Keratinocyte (primary cell): ENCODE measurements at regions not wholly inside any gene's neighbourhood (a gene's known extent, or its start where the extent isn't known, plus 50 kb on each side); places are given as distances from the start of the nearest gene placed in this dataset.

Source experiments
- DNase-seq: peaks from one replicate; pipeline ENCODE4 v3.0.0-alpha.2; 2011; ENCODE audit warnings: low read depth, missing footprints, low spot score
- FAIRE-seq: peaks from 2 replicates; lab custom pipeline; 2011; peaks lifted over from hg19 to GRCh38; lab: Jason Lieb, UNC
- H2AFZ ChIP-seq: 2 replicates; pipeline ENCODE4 v1.6.0; 2012; ENCODE audit warnings: low read length, control low read depth, inconsistent platforms; ENCODE audit not compliant: control insufficient read depth
- H3K27ac ChIP-seq: 2 replicates; pipeline ENCODE4 v1.5.1; 2011; ENCODE audit warnings: low read length; ENCODE audit not compliant: control insufficient read depth, insufficient read depth
- H3K27me3 ChIP-seq: 3 replicates; pipeline ENCODE4 v1.6.0; 2011; ENCODE audit warnings: low read length; ENCODE audit not compliant: control insufficient read depth, insufficient read depth; ENCODE audit errors: extremely low read depth
- H3K36me3 ChIP-seq, 2 experiments: 2 replicates in 1 of 2; 3 replicates in 1 of 2; pipeline ENCODE4 v1.5.1; 2011; ENCODE audit warnings: low read length in 2 of 2, mild to moderate bottlenecking in 1 of 2; ENCODE audit not compliant: control insufficient read depth in 2 of 2, insufficient read depth in 2 of 2; ENCODE audit errors: extremely low read depth in 1 of 2
- H3K4me1 ChIP-seq: 3 replicates; pipeline ENCODE4 v1.5.1; 2011; ENCODE audit warnings: low read length; ENCODE audit not compliant: control insufficient read depth, insufficient read depth; ENCODE audit errors: extremely low read depth
- H3K4me2 ChIP-seq: 3 replicates; pipeline ENCODE4 v1.6.0; 2011; ENCODE audit warnings: low read depth, low read length; ENCODE audit not compliant: control insufficient read depth, insufficient read depth; ENCODE audit errors: extremely low read depth
- H3K4me3 ChIP-seq, 3 experiments: fragments of 200-600 bp in 1 of 3; sonication (generic) in 1 of 3; 2 replicates in 2 of 3; 3 replicates in 1 of 3; pipeline ENCODE4 v1.5.1; 2011 to 2016; ENCODE audit warnings: low read length in 3 of 3, mild to moderate bottlenecking in 3 of 3, control low read depth in 2 of 3, inconsistent platforms in 1 of 3, low read depth in 1 of 3, mixed read lengths in 1 of 3, mixed run types in 1 of 3, moderate library complexity in 1 of 3; ENCODE audit not compliant: control insufficient read depth in 2 of 3, insufficient read depth in 2 of 3; ENCODE audit errors: extremely low read depth in 1 of 3
- H3K79me2 ChIP-seq: 2 replicates; pipeline ENCODE4 v1.6.0; 2012; ENCODE audit warnings: low read length; ENCODE audit not compliant: control insufficient read depth, insufficient read depth
- H3K9ac ChIP-seq: 3 replicates; pipeline ENCODE4 v1.6.0; 2011; ENCODE audit warnings: low read length; ENCODE audit not compliant: control insufficient read depth, insufficient read depth; ENCODE audit errors: extremely low read depth
- H3K9me1 ChIP-seq: 3 replicates; pipeline ENCODE4 v1.6.0; 2011; ENCODE audit warnings: low read length; ENCODE audit not compliant: control insufficient read depth, insufficient read depth; ENCODE audit errors: extremely low read depth
- H3K9me3 ChIP-seq: 2 replicates; pipeline ENCODE4 v1.5.1; 2012; ENCODE audit warnings: low read depth, low read length; ENCODE audit not compliant: control insufficient read depth
- H4K20me1 ChIP-seq: 3 replicates; pipeline ENCODE4 v1.6.0; 2011; ENCODE audit warnings: low read length; ENCODE audit not compliant: control insufficient read depth, insufficient read depth; ENCODE audit errors: extremely low read depth
- EZH2 ChIP-seq: IDR thresholded peaks from one replicate; pipeline ENCODE4 v1.6.1; 2012; ENCODE audit warnings: inconsistent platforms, mild to moderate bottlenecking, low read length, moderate library complexity
- dilution Hi-C: fragments of 300-500 bp; cut with MboI; formaldehyde crosslinking; loops from one replicate; pipeline ENCODE4 v1.7.0; 2020; ENCODE audit warnings: low sequenced_read_pairs; ENCODE audit not compliant: extremely low pct_ligation_motif_present
- TF ChIP-seq, protein P1 (sequence below), 3 experiments: IDR thresholded peaks in 1 of 3; conservative IDR thresholded peaks in 1 of 3; optimal IDR thresholded peaks in 1 of 3; 2 replicates in 2 of 3; 3 replicates in 1 of 3; pipeline versions ENCODE3 to v1.5.1; 2011; ENCODE audit warnings: low read length in 3 of 3, mild to moderate bottlenecking in 3 of 3, moderate library complexity in 2 of 3, control low read depth in 1 of 3, inconsistent platforms in 1 of 3; ENCODE audit not compliant: insufficient read depth in 2 of 3; ENCODE audit errors: extremely low read depth in 1 of 3

DNA sequence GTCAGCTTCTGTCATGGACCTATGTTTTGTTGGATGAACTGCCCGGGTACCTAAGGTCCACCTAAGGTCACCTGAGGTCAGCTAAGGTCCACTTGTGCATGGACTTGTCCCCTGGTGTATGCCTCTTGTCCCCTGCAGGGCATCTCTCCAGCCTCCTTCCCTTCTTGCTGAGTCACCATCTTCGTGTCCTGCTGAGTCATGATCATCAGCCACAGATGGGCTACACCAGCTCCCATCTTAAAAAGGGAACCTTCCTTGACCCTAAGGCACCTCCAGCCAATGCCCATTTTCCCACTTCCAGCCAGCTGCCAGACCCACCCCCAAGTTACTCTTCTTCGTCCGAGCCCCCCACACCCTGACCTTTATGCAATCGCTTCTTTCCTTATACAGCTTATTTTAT is 544.9 kb downstream of the TBC1D22A start:
- no peaks in the 10 kb centered on the region for H4K20me1 ChIP-seq
- H3K9ac ChIP-seq: no peak overlapping the region
- TF ChIP-seq EZH2: no peak
- TF ChIP-seq, protein P1, sequence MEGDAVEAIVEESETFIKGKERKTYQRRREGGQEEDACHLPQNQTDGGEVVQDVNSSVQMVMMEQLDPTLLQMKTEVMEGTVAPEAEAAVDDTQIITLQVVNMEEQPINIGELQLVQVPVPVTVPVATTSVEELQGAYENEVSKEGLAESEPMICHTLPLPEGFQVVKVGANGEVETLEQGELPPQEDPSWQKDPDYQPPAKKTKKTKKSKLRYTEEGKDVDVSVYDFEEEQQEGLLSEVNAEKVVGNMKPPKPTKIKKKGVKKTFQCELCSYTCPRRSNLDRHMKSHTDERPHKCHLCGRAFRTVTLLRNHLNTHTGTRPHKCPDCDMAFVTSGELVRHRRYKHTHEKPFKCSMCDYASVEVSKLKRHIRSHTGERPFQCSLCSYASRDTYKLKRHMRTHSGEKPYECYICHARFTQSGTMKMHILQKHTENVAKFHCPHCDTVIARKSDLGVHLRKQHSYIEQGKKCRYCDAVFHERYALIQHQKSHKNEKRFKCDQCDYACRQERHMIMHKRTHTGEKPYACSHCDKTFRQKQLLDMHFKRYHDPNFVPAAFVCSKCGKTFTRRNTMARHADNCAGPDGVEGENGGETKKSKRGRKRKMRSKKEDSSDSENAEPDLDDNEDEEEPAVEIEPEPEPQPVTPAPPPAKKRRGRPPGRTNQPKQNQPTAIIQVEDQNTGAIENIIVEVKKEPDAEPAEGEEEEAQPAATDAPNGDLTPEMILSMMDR (optimal IDR thresholded peaks at IDR 0.05 in 1 of 3, IDR thresholded peaks at IDR 0.05 in 1 of 3, conservative IDR thresholded peaks at IDR 0.05 in 1 of 3; ENCODE audit: extremely low read depth in 1 of 3, insufficient read depth in 2 of 3, low read length in 3 of 3): no peak
- H3K4me1 ChIP-seq: no peaks in the 10 kb centered on the region
- H3K27ac ChIP-seq: no peak overlapping the region
- DNase-seq: no peak
- no peaks in the 10 kb centered on the region for H3K27me3 ChIP-seq
- dilution Hi-C loops: no loop called here
- H3K36me3 ChIP-seq: no peaks in the 10 kb centered on the region
- FAIRE-seq: no peak
- H3K4me3 ChIP-seq: no peak overlapping the region
- H3K9me3 ChIP-seq: peaks cover 3% of the 10 kb centered on the region
- no peak overlapping the region for H3K4me2 ChIP-seq
- no peaks in the 10 kb centered on the region for H3K9me1 ChIP-seq
- H2AFZ ChIP-seq: no peak overlapping the region
- no peaks in the 10 kb centered on the region for H3K79me2 ChIP-seq

DNA sequence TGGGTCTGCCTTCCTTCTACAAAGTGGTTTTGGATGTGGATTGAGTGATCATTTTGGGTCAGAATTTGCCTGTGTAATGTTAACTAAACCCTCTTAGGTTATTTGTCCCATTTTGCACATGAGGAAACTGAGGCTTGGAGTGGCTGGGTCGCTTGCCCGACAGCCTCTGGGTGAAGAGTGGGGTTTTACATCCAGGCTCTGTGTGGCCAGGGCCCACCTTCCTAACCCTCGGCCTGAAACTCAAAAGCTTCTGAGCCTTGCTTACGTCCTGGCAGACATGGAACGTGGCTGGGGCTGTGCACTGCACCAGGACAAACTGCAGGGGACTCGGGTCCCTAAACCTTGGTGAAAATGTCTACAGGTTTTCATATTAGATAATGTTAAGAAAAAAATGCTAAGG is 542.4 kb downstream of the TBC1D22A start:
- no peak overlapping the region for H3K27ac ChIP-seq
- no peaks in the 10 kb centered on the region for H3K9me1 ChIP-seq
- no peaks in the 10 kb centered on the region for H3K27me3 ChIP-seq
- FAIRE-seq (no peak), DNase-seq (no peak)
- H3K79me2 ChIP-seq: no peaks in the 10 kb centered on the region
- no peak overlapping the region for H2AFZ ChIP-seq
- H4K20me1 ChIP-seq: no peaks in the 10 kb centered on the region
- H3K4me3 ChIP-seq: no peak overlapping the region
- H3K9me3 ChIP-seq: peaks cover 3% of the 10 kb centered on the region
- dilution Hi-C loops: no loop called here
- H3K36me3 ChIP-seq: no peaks in the 10 kb centered on the region
- TF ChIP-seq, protein P1 (optimal IDR thresholded peaks at IDR 0.05 in 1 of 3, IDR thresholded peaks at IDR 0.05 in 1 of 3, conservative IDR thresholded peaks at IDR 0.05 in 1 of 3; ENCODE audit: extremely low read depth in 1 of 3, insufficient read depth in 2 of 3, low read length in 3 of 3): no peak
- TF ChIP-seq EZH2: no peak
- no peaks in the 10 kb centered on the region for H3K4me1 ChIP-seq
- no peak overlapping the region for H3K4me2 ChIP-seq
- H3K9ac ChIP-seq: no peak overlapping the region
